ENCODE measurements at regions not wholly inside any gene's neighbourhood (a gene's known extent, or its start where the extent isn't known, plus 50 kb on each side); places are given as distances from the start of the nearest gene placed in this dataset.

GRCh38 chr4:89609756-89610155 lies 227.2 kb downstream of the SNCA start:
- DNase-seq (ENCODE audit: low spot score) (no peak), ATAC-seq (ENCODE audit: low FRiP score) (no peak)
- TF ChIP-seq CTCF (IDR thresholded peaks at IDR 0.05): no peak

- ATAC-seq (ENCODE audit: low FRiP score): no peak
- DNase-seq (ENCODE audit: low spot score): no peak
- TF ChIP-seq CTCF (IDR thresholded peaks at IDR 0.05): no peak
Measured at GRCh38 chr4:89604951-89605350, 232.0 kb downstream of the SNCA start.

GRCh38 chr4:89599026-89599425 lies 237.9 kb downstream of the SNCA start:
- ATAC-seq (ENCODE audit: low FRiP score) (no peak), DNase-seq (ENCODE audit: low spot score) (no peak)
- no peak for TF ChIP-seq CTCF (IDR thresholded peaks at IDR 0.05)

GRCh38 chr4:89598602-89599001 lies 238.4 kb downstream of the SNCA start:
- ATAC-seq (ENCODE audit: low FRiP score): no peak
- no peak for TF ChIP-seq CTCF (IDR thresholded peaks at IDR 0.05)
- DNase-seq (ENCODE audit: low spot score): no peak

GRCh38 chr4:89595125-89595789 lies 241.7 kb downstream of the SNCA start:
- no peak for TF ChIP-seq CTCF (IDR thresholded peaks at IDR 0.05)
- ATAC-seq (ENCODE audit: low FRiP score) (no peak), DNase-seq (ENCODE audit: low spot score) (no peak)

DNA sequence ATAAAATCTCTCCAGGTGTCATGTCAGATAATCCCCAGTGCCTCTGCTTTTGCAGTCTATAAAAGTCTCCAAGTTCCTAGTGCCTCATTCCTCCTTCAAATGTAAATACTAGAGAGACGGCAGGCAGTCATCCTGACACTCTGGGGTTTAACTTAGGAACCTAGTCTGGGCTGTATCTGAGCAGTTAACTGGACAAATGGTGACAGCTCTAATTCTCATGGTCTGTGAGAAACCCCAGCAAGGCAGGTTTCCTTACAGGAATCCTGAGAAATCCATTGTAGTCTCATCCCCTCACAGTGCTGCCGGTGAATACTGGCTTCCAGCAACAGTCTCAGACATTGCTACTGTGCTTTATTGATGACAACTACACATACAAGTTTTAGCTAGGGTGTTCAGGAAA lies 246.8 kb downstream of the SNCA start:
- no peak for ATAC-seq (ENCODE audit: low FRiP score)
- no peak for TF ChIP-seq CTCF (IDR thresholded peaks at IDR 0.05)
- no peak for DNase-seq (ENCODE audit: low spot score)

DNA sequence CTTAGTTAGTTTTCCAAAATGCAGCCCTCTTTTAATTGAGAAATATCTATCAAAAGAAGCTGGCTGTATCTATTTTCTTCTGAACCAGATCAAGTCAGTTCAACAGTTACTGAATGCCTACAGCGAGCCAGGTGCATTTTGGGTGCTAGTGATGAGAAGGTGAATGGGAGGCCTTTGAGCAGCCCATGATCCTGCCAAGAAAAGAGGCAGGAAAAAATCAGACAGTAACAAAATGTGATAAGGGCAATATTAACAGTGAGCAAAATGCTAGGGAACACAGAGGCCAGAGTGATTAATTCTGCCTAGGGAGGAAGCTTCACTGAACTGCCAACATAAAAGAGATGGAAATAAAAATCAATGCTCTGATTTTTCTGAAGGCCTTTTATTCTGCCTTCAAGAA lies 248.5 kb downstream of the SNCA start:
- no peak for DNase-seq (ENCODE audit: low spot score)
- no peak for ATAC-seq (ENCODE audit: low FRiP score)
- TF ChIP-seq CTCF (IDR thresholded peaks at IDR 0.05): no peak
